GM18508 (cell line): ENCODE measurements at regions not wholly inside any gene's neighbourhood (a gene's known extent, or its start where the extent isn't known, plus 50 kb on each side); places are given as distances from the start of the nearest gene placed in this dataset.

ENCODE experiments used
- ATAC-seq: cut with Tn5 transposase; IDR thresholded peaks from one replicate; pipeline ENCODE4 v1.9.1; 2021; ENCODE audit warnings: moderate number of reproducible peaks; ENCODE audit not compliant: insufficient read depth, unreplicated experiment

- ATAC-seq, result peak; percentile 89
Measured at GRCh38 chr13:103130681-103131210, 64.5 kb upstream of the SLC10A2 start.

GRCh38 chr13:103130146-103130545 lies 63.9 kb upstream of the SLC10A2 start:
- ATAC-seq, result no peak
